MM.1S (cell line): ENCODE measurements at regions not wholly inside any gene's neighbourhood (a gene's known extent, or its start where the extent isn't known, plus 50 kb on each side); places are given as distances from the start of the nearest gene placed in this dataset.

Experiments used
- DNase-seq: peaks from one replicate; pipeline ENCODE4 v3.0.0-alpha.2; 2015
- H2AFZ ChIP-seq: fragments of 300-600 bp; sonication (generic); 2 replicates; pipeline ENCODE4 v1.6.0; 2016; ENCODE audit warnings: antibody characterized with exemption, low read length
- H3F3A ChIP-seq: fragments of 300-600 bp; sonication (generic); 2 replicates; pipeline ENCODE4 v1.6.1; 2016; ENCODE audit warnings: mild to moderate bottlenecking, antibody characterized with exemption, low read length, moderate library complexity, mixed read lengths; ENCODE audit not compliant: insufficient read depth
- H3K27ac ChIP-seq: fragments of 300-600 bp; sonication (generic); 2 replicates; pipeline ENCODE4 v1.5.1; 2016; ENCODE audit warnings: mild to moderate bottlenecking, low read length
- H3K27me3 ChIP-seq: fragments of 300-600 bp; sonication (generic); replicated peaks from 2 replicates; pipeline ENCODE4 v1.6.0; 2016; ENCODE audit warnings: low read length; ENCODE audit not compliant: insufficient read depth
- H3K36me3 ChIP-seq: fragments of 300-600 bp; sonication (generic); replicated peaks from 2 replicates; pipeline ENCODE4 v1.6.1; 2016; ENCODE audit warnings: mild to moderate bottlenecking, low read length, mixed read lengths; ENCODE audit not compliant: insufficient read depth
- H3K4me1 ChIP-seq: fragments of 300-600 bp; sonication (generic); 2 replicates; pipeline ENCODE4 v1.6.1; 2016; ENCODE audit warnings: low read length, mixed read lengths
- H3K4me2 ChIP-seq: fragments of 300-600 bp; sonication (generic); 2 replicates; pipeline ENCODE4 v1.6.0; 2016; ENCODE audit warnings: low read depth, low read length
- H3K4me3 ChIP-seq: fragments of 300-600 bp; sonication (generic); 2 replicates; pipeline ENCODE4 v1.5.1; 2016; ENCODE audit warnings: low read length, mixed read lengths
- H3K79me2 ChIP-seq: fragments of 300-600 bp; sonication (generic); 2 replicates; pipeline ENCODE4 v1.6.1; 2016; ENCODE audit warnings: mixed run types, low read length, mixed read lengths
- H3K9ac ChIP-seq: fragments of 300-600 bp; sonication (generic); 2 replicates; pipeline ENCODE4 v1.6.1; 2016; ENCODE audit warnings: low read length, mixed read lengths
- H3K9me2 ChIP-seq: fragments of 300-600 bp; sonication (generic); replicated peaks from 2 replicates; pipeline ENCODE4 v1.6.1; 2016; ENCODE audit warnings: mild to moderate bottlenecking, low read length, mixed read lengths; ENCODE audit not compliant: insufficient read depth
- H3K9me3 ChIP-seq: fragments of 300-600 bp; sonication (generic); replicated peaks from 2 replicates; pipeline ENCODE4 v1.6.1; 2016; ENCODE audit warnings: mild to moderate bottlenecking, low read length, mixed read lengths; ENCODE audit not compliant: insufficient read depth
- H4K20me1 ChIP-seq: fragments of 300-600 bp; sonication (generic); 2 replicates; pipeline ENCODE4 v1.6.1; 2016; ENCODE audit warnings: mild to moderate bottlenecking, low read length, moderate library complexity, mixed read lengths; ENCODE audit not compliant: insufficient read depth
- CTCF ChIP-seq: fragments of 300-600 bp; sonication (generic); IDR thresholded peaks from 2 replicates; pipeline ENCODE4 v1.5.1; 2016; ENCODE audit warnings: antibody characterized with exemption, low read length, mixed read lengths
- EZH2 ChIP-seq: fragments of 300-600 bp; sonication (generic); optimal IDR thresholded peaks from 2 replicates; pipeline ENCODE3; 2017; ENCODE audit warnings: low read depth, mild to moderate bottlenecking, antibody characterized with exemption, low read length, mixed read lengths
- EZH2phosphoT487 ChIP-seq: fragments of 300-600 bp; sonication (generic); IDR thresholded peaks from 2 replicates; pipeline ENCODE4 v1.6.1; 2018; ENCODE audit warnings: antibody characterized with exemption, low read length

DNA sequence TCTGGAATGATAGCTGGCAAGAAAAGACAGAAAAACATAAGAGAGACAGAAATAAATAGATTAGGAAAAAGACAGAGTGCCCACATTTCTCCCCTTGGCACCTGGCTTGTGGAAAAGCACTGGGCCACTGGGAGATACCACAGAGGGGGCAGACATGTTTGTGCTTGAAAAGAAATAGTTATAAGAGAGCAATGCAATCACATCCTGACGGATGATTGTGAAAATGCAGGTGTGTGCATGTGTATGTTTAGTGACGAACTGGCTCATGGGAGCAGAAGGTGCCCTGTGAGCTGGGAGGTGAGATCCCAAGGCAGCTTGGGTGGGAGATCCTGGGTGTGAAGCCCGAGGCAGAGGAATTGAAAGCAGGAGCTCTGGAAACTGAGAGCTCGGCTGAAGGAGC is 617.9 kb downstream of the BCOR start:
- no peak for TF ChIP-seq EZH2phosphoT487
- Histone ChIP-seq H3K4me1 (no peaks in the 10 kb centered on the region), H3K4me2 (no peak overlapping the region), H2AFZ (no peak overlapping the region), H3F3A (no peaks in the 10 kb centered on the region), H4K20me1 (no peaks in the 10 kb centered on the region), H3K4me3 (no peak overlapping the region), H3K9me3 (no peaks in the 10 kb centered on the region), H3K27ac (no peak overlapping the region), H3K79me2 (no peaks in the 10 kb centered on the region), H3K27me3 (no peaks in the 10 kb centered on the region), H3K9me2 (no peaks in the 10 kb centered on the region), H3K36me3 (no peaks in the 10 kb centered on the region), H3K9ac (no peak overlapping the region)
- no peak for DNase-seq

DNA sequence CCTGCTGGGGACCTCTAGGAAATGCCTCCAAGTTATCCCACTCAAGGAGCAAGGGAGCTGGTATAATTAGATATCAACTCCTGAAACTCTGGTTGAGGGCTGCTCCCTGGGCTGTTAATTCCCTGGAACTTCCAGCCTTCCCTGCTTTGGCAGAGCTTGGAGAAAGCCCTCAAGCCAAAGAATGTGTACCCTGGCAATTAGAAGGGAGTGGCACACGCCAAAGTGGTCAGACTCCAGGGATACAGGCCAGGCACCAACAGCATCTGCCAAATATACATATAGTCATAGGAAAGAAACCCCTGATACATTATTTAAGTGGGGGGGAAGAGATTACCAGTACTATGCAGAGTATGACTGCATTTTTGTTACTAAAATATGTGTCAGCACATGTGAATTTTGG is 616.8 kb downstream of the BCOR start:
- Histone ChIP-seq H3K9me2 (no peaks in the 10 kb centered on the region), H3K27ac (no peak overlapping the region), H3K4me1 (no peaks in the 10 kb centered on the region), H4K20me1 (no peaks in the 10 kb centered on the region), H3K27me3 (no peaks in the 10 kb centered on the region), H3K79me2 (no peaks in the 10 kb centered on the region), H3K4me2 (no peak overlapping the region), H3K36me3 (no peaks in the 10 kb centered on the region), H3K9me3 (no peaks in the 10 kb centered on the region), H3K9ac (no peak overlapping the region), H3F3A (no peaks in the 10 kb centered on the region), H2AFZ (no peak overlapping the region), H3K4me3 (no peak overlapping the region)
- no peak for DNase-seq
- TF ChIP-seq EZH2phosphoT487: no peak
- no peak for TF ChIP-seq EZH2
- no peak for TF ChIP-seq CTCF

DNA sequence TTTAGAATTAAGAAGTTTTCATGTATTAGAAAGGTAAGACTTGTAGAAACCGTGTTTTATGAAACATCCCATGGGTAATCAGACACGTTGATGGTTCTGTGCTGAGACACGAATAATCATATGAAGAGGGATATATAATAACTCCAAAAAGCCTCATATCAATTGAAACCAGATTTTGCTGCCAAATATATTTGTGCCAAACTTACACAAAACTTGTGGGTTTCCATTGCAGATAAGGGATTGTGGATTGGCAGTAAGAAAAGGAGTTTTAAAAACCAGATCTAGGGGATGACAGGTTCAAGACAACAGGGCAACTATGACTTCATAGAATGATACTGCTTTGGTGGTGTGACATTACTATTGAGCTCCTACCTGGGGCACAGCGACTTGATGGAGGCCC is 616.1 kb downstream of the BCOR start:
- Histone ChIP-seq H3K4me3 (no peak overlapping the region), H3K4me1 (no peaks in the 10 kb centered on the region), H3K79me2 (no peaks in the 10 kb centered on the region), H3K9ac (no peak overlapping the region), H3K27me3 (no peaks in the 10 kb centered on the region), H3K9me2 (no peaks in the 10 kb centered on the region), H2AFZ (no peak overlapping the region), H3K36me3 (no peaks in the 10 kb centered on the region), H4K20me1 (no peaks in the 10 kb centered on the region), H3F3A (no peaks in the 10 kb centered on the region), H3K27ac (no peak overlapping the region), H3K9me3 (no peaks in the 10 kb centered on the region), H3K4me2 (no peak overlapping the region)
- no peak for DNase-seq
- TF ChIP-seq EZH2 (no peak), CTCF (no peak), EZH2phosphoT487 (no peak)

DNA sequence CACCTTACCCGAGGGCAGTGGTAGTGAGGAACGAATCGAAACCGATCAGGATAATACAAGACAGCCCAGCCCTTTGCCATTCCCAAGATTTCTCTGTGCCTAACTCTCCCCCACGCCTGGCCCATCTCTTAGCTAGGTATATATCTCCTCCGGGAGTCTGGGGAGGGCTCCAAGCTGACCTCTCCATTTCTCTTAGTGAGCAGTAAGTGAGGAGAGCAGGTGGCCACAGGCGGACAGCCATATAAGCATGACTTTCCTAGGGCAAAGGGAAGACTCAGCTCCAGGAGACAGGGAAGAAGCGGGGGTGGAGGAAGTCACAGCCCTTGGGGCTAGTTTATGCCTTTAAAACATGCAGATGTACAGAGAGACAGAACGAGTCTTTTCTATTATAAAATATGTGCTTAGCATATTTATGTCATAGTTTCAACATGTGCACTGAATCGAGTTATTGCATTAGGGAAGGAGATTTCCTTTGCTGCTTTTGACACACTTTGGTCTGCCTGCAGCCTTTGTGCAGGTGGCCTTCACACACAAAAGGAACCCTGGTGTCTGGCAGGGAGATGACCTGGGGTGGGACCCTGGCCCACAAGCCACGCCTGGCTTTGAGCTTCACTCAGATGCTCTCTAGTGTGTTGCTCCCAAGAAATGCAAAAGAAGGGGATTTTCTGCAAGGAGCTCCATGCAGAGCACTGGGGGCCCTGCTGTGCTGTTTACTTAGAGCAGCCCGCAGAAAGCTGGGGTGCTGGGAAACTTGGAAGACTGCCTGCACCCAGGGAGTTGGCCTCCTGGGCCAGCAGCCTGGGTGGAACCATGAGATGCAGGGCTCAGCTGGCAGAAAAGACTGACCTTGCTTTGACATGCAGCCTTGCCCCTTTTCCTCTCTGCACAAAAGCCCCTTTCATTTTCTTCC is 613.3 kb downstream of the BCOR start:
- TF ChIP-seq EZH2phosphoT487 (no peak), EZH2 (no peak), CTCF (no peak)
- Histone ChIP-seq H3K4me1 (no peaks in the 10 kb centered on the region), H3K4me3 (no peak overlapping the region), H4K20me1 (no peaks in the 10 kb centered on the region), H3K9ac (no peak overlapping the region), H2AFZ (no peak overlapping the region), H3K79me2 (no peaks in the 10 kb centered on the region), H3K27ac (no peak overlapping the region), H3K4me2 (no peak overlapping the region), H3K36me3 (no peaks in the 10 kb centered on the region), H3K27me3 (no peaks in the 10 kb centered on the region), H3F3A (no peaks in the 10 kb centered on the region), H3K9me3 (no peaks in the 10 kb centered on the region), H3K9me2 (no peaks in the 10 kb centered on the region)
- no peak for DNase-seq
